Osteoblast (primary cell): ENCODE measurements at regions not wholly inside any gene's neighbourhood (a gene's known extent, or its start where the extent isn't known, plus 50 kb on each side); places are given as distances from the start of the nearest gene placed in this dataset.

ENCODE experiments used
- DNase-seq: peaks from one replicate; pipeline ENCODE4 v3.0.0; 2011; ENCODE audit warnings: low spot score, mixed read lengths; ENCODE audit not compliant: insufficient read length; ENCODE audit errors: missing footprints
- H2AFZ ChIP-seq: 2 replicates; pipeline ENCODE4 v1.6.0; 2011; ENCODE audit warnings: mild to moderate bottlenecking, low read length
- H3K27ac ChIP-seq: 2 replicates; pipeline ENCODE4 v1.5.1; 2011; ENCODE audit warnings: mild to moderate bottlenecking, low read depth, low read length, moderate library complexity
- H3K27me3 ChIP-seq: 2 replicates; pipeline ENCODE4 v1.6.0; 2012; ENCODE audit warnings: mild to moderate bottlenecking, control low read depth, inconsistent platforms, low read length, moderate library complexity; ENCODE audit not compliant: insufficient read depth
- H3K36me3 ChIP-seq: 2 replicates; pipeline ENCODE4 v1.5.1; 2011; ENCODE audit warnings: mild to moderate bottlenecking, low read length, control low read depth, moderate library complexity; ENCODE audit not compliant: insufficient read depth
- H3K4me1 ChIP-seq: 2 replicates; pipeline ENCODE4 v1.5.1; 2011; ENCODE audit warnings: mild to moderate bottlenecking, low read length, control low read depth, moderate library complexity; ENCODE audit not compliant: insufficient read depth
- H3K4me2 ChIP-seq: 2 replicates; pipeline ENCODE4 v1.6.0; 2011; ENCODE audit warnings: mild to moderate bottlenecking, low read length; ENCODE audit not compliant: insufficient read depth
- H3K4me3 ChIP-seq: fragments of 200-600 bp; sonication (generic); 3 replicates; pipeline ENCODE4 v1.5.1; 2012; ENCODE audit warnings: mild to moderate bottlenecking, low read length, inconsistent platforms; ENCODE audit not compliant: insufficient read depth
- H3K79me2 ChIP-seq: 2 replicates; pipeline ENCODE4 v1.6.0; 2012; ENCODE audit warnings: mild to moderate bottlenecking, low read length, control low read depth, inconsistent platforms; ENCODE audit not compliant: insufficient read depth
- H3K9me3 ChIP-seq: 2 replicates; pipeline ENCODE4 v1.5.1; 2011; ENCODE audit warnings: low read depth, low read length, control low read depth
- H4K20me1 ChIP-seq: 2 replicates; pipeline ENCODE4 v1.6.0; 2012; ENCODE audit warnings: mild to moderate bottlenecking, low read length, control low read depth; ENCODE audit not compliant: insufficient read depth
- TF ChIP-seq, protein P1 (sequence below): IDR thresholded peaks from 2 replicates; pipeline ENCODE4 v1.5.1; 2011; ENCODE audit warnings: mild to moderate bottlenecking, low read depth, low read length, moderate library complexity; ENCODE audit errors: extremely low read depth

- H2AFZ ChIP-seq: no peak overlapping the region
- H3K36me3 ChIP-seq: no peaks in the 10 kb centered on the region
- TF ChIP-seq, protein P1, sequence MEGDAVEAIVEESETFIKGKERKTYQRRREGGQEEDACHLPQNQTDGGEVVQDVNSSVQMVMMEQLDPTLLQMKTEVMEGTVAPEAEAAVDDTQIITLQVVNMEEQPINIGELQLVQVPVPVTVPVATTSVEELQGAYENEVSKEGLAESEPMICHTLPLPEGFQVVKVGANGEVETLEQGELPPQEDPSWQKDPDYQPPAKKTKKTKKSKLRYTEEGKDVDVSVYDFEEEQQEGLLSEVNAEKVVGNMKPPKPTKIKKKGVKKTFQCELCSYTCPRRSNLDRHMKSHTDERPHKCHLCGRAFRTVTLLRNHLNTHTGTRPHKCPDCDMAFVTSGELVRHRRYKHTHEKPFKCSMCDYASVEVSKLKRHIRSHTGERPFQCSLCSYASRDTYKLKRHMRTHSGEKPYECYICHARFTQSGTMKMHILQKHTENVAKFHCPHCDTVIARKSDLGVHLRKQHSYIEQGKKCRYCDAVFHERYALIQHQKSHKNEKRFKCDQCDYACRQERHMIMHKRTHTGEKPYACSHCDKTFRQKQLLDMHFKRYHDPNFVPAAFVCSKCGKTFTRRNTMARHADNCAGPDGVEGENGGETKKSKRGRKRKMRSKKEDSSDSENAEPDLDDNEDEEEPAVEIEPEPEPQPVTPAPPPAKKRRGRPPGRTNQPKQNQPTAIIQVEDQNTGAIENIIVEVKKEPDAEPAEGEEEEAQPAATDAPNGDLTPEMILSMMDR: no peak
- no peak overlapping the region for H3K4me3 ChIP-seq
- no peak overlapping the region for H3K27ac ChIP-seq
- no peaks in the 10 kb centered on the region for H4K20me1 ChIP-seq
- no peaks in the 10 kb centered on the region for H3K9me3 ChIP-seq
- H3K27me3 ChIP-seq: peaks cover 1% of the 10 kb centered on the region
- H3K4me1 ChIP-seq: no peaks in the 10 kb centered on the region
- no peak overlapping the region for H3K4me2 ChIP-seq
- H3K79me2 ChIP-seq: no peaks in the 10 kb centered on the region
- no peak for DNase-seq
These were observed 246.8 kb downstream of the SNCA start for GRCh38 chr4:89590128-89590527.

GRCh38 chr4:89588421-89588820, 248.5 kb downstream of the SNCA start:
- peaks cover 8% of the 10 kb centered on the region for H3K27me3 ChIP-seq
- no peak overlapping the region for H3K27ac ChIP-seq
- no peak overlapping the region for H3K4me2 ChIP-seq
- H3K9me3 ChIP-seq: no peaks in the 10 kb centered on the region
- H2AFZ ChIP-seq: no peak overlapping the region
- TF ChIP-seq, protein P1: no peak
- H3K4me1 ChIP-seq: no peaks in the 10 kb centered on the region
- no peaks in the 10 kb centered on the region for H3K79me2 ChIP-seq
- no peaks in the 10 kb centered on the region for H4K20me1 ChIP-seq
- no peaks in the 10 kb centered on the region for H3K36me3 ChIP-seq
- H3K4me3 ChIP-seq: no peak overlapping the region
- DNase-seq: no peak

- Histone ChIP-seq H3K4me2 (no peak overlapping the region), H3K4me1 (no peaks in the 10 kb centered on the region), H3K4me3 (no peak overlapping the region), H3K79me2 (no peaks in the 10 kb centered on the region), H3K9me3 (no peaks in the 10 kb centered on the region), H3K27ac (no peak overlapping the region), H4K20me1 (no peaks in the 10 kb centered on the region), H2AFZ (no peak overlapping the region), H3K36me3 (no peaks in the 10 kb centered on the region), H3K27me3 (peaks cover 8% of the 10 kb centered on the region)
- no peak for DNase-seq
- TF ChIP-seq, protein P1: no peak
These were observed 249.6 kb downstream of the SNCA start for GRCh38 chr4:89587364-89587763.

GRCh38 chr4:89586864-89587263, 250.1 kb downstream of the SNCA start:
- Histone ChIP-seq H4K20me1 (no peaks in the 10 kb centered on the region), H3K79me2 (no peaks in the 10 kb centered on the region), H3K27ac (no peak overlapping the region), H2AFZ (no peak overlapping the region), H3K4me3 (no peak overlapping the region), H3K4me2 (no peak overlapping the region), H3K9me3 (no peaks in the 10 kb centered on the region), H3K27me3 (peaks cover 8% of the 10 kb centered on the region), H3K4me1 (no peaks in the 10 kb centered on the region), H3K36me3 (no peaks in the 10 kb centered on the region)
- peak; percentile 11 for DNase-seq
- TF ChIP-seq, protein P1: peak; percentile 36
